ENCODE measurements at regions not wholly inside any gene's neighbourhood (a gene's known extent, or its start where the extent isn't known, plus 50 kb on each side); places are given as distances from the start of the nearest gene placed in this dataset.
A peak's percentile ranks its signal among the peaks of the same experiment; 100 is the strongest.

DNA sequence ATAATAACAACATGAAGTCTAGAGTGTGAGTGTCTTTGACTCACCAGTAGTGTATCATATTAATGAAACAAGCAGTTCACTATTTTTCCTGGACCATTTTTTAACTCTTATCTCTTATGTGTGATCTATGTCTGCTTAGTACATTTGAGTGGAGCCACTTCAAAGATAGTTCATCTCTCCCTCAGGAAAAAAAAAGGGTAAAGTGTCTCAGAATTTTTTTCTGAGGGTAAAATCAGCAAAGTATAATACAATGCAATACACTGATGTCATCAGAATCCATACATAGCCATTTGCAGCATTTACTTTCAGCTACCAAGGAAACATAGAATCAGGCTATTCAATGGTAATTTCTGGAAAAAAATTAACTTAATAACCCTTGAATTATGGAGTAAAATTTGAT, 706.7 kb downstream of the DNAJB9 start:
- in situ Hi-C loops (cut with HindIII; ENCODE audit: low pct_ligation_motif_present, low sequenced_read_pairs) = no loop called here

DNA sequence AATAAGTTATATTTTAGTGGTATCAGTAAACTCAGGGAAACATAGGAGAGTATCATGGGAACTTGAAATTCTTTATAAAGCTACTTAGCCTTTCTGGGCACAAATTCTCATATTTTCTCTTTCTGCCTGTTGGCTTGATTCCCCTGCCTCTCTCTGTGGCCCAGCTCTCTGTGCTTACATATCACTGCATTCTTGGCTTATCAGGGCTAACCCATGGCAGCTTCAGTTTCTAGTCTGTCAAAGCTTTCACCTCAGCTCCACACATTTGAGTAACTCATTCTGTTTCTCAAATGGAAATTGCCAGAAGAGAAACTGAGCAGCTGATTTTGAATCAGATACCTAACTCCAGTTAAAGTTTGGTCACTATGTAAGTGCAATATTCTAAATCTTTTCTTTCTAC, 713.1 kb downstream of the DNAJB9 start:
- no peak overlapping the region for H3K4me3 ChIP-seq (ENCODE audit: low read depth, low read length)
- no peak overlapping the region for H3K27ac ChIP-seq
- peak; percentile 35 for DNase-seq
- H3K36me3 ChIP-seq (replicated peaks) = no peaks in the 10 kb centered on the region
- in situ Hi-C loops (cut with HindIII; ENCODE audit: low pct_ligation_motif_present, low sequenced_read_pairs) = no loop called here
- no peaks in the 10 kb centered on the region for H3K27me3 ChIP-seq (replicated peaks)
- no peak for TF ChIP-seq CTCF (IDR thresholded peaks at IDR 0.05; ENCODE audit: low read depth, low read length, missing control alignments)

More for the DNA sequence above, 706.7 kb downstream of the DNAJB9 start:
- TF ChIP-seq CTCF (IDR thresholded peaks at IDR 0.05; ENCODE audit: low read depth, low read length, missing control alignments) = no peak
- no peak overlapping the region for H3K27ac ChIP-seq
- DNase-seq = no peak
- no peaks in the 10 kb centered on the region for H3K27me3 ChIP-seq (replicated peaks)
- H3K36me3 ChIP-seq (replicated peaks) = no peaks in the 10 kb centered on the region
- no peak overlapping the region for H3K4me3 ChIP-seq (ENCODE audit: low read depth, low read length)

- no peak overlapping the region for H3K27ac ChIP-seq
- H3K4me3 ChIP-seq (ENCODE audit: low read depth, low read length) = no peak overlapping the region
- no peaks in the 10 kb centered on the region for H3K36me3 ChIP-seq (replicated peaks)
- DNase-seq = no peak
- H3K27me3 ChIP-seq (replicated peaks) = no peaks in the 10 kb centered on the region
- no peak for TF ChIP-seq CTCF (IDR thresholded peaks at IDR 0.05; ENCODE audit: low read depth, low read length, missing control alignments)
- in situ Hi-C loops (cut with HindIII; ENCODE audit: low pct_ligation_motif_present, low sequenced_read_pairs) = no loop called here
Observed at GRCh38 chr7:109284943-109285342, 715.3 kb downstream of the DNAJB9 start.

DNA sequence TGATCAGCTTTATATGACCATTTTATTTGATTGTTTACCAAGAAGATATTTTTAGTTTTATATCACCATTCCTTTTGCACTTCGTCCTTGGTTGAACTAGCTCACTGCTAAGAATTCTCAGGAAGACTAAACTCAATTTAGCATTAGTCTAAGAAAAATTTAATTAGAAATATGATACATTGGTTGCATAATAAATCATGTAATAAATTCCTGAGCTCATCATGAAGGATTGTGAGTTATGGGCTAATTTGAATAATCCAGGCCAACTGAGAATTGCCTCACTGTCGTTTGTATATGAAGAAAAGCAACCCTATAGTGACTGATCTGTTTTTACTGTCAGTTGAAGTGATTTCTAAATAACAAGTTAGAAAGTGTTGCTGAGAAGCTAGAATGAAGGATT, 725.5 kb downstream of the DNAJB9 start:
- H3K36me3 ChIP-seq (replicated peaks) = no peaks in the 10 kb centered on the region
- DNase-seq = no peak
- H3K27me3 ChIP-seq (replicated peaks) = no peaks in the 10 kb centered on the region
- TF ChIP-seq CTCF (IDR thresholded peaks at IDR 0.05; ENCODE audit: low read depth, low read length, missing control alignments) = no peak
- H3K27ac ChIP-seq = no peak overlapping the region
- H3K4me3 ChIP-seq (ENCODE audit: low read depth, low read length) = no peak overlapping the region
- in situ Hi-C loops (cut with HindIII; ENCODE audit: low pct_ligation_motif_present, low sequenced_read_pairs) = no loop called here

GRCh38 chr7:109308816-109309215, 739.1 kb downstream of the DNAJB9 start:
- H3K27me3 ChIP-seq (replicated peaks) = no peaks in the 10 kb centered on the region
- DNase-seq = no peak
- no peak overlapping the region for H3K27ac ChIP-seq
- no peaks in the 10 kb centered on the region for H3K36me3 ChIP-seq (replicated peaks)
- in situ Hi-C loops (cut with HindIII; ENCODE audit: low pct_ligation_motif_present, low sequenced_read_pairs) = no loop called here
- no peak overlapping the region for H3K4me3 ChIP-seq (ENCODE audit: low read depth, low read length)
- TF ChIP-seq CTCF (IDR thresholded peaks at IDR 0.05; ENCODE audit: low read depth, low read length, missing control alignments) = no peak

- no peaks in the 10 kb centered on the region for H3K36me3 ChIP-seq (replicated peaks)
- H3K27me3 ChIP-seq (replicated peaks) = no peaks in the 10 kb centered on the region
- no peak for DNase-seq
- in situ Hi-C loops (cut with HindIII; ENCODE audit: low pct_ligation_motif_present, low sequenced_read_pairs) = no loop called here
- H3K27ac ChIP-seq = no peak overlapping the region
- no peak overlapping the region for H3K4me3 ChIP-seq (ENCODE audit: low read depth, low read length)
- no peak for TF ChIP-seq CTCF (IDR thresholded peaks at IDR 0.05; ENCODE audit: low read depth, low read length, missing control alignments)
Observed at GRCh38 chr7:109309790-109310189, 740.1 kb downstream of the DNAJB9 start.
